ENCODE measurements at regions not wholly inside any gene's neighbourhood (a gene's known extent, or its start where the extent isn't known, plus 50 kb on each side); places are given as distances from the start of the nearest gene placed in this dataset.

DNA sequence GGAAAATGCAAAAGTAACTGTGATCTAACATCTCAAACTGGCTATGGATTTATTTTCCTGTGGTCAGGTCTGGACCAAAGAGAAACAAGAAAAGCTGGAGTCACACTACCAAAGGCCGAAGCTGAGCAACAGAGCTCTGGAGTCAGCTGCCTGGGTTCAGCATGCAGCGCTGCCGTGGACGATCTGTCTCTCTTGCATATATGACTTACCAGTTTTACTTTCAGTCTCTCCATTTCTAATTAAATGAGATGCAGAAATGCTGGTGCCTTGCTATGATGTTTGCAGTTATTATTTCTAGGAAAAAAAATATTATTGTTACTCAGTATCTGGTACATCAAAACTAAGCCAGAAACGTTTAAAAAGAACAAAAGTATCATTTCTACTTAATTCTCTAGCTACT is 813.2 kb downstream of the RNF144A start:
- no peak for TF ChIP-seq MEF2A (IDR thresholded peaks at IDR 0.05; ENCODE audit: control insufficient read depth, low read depth, low read length)
- TF ChIP-seq, protein P1, sequence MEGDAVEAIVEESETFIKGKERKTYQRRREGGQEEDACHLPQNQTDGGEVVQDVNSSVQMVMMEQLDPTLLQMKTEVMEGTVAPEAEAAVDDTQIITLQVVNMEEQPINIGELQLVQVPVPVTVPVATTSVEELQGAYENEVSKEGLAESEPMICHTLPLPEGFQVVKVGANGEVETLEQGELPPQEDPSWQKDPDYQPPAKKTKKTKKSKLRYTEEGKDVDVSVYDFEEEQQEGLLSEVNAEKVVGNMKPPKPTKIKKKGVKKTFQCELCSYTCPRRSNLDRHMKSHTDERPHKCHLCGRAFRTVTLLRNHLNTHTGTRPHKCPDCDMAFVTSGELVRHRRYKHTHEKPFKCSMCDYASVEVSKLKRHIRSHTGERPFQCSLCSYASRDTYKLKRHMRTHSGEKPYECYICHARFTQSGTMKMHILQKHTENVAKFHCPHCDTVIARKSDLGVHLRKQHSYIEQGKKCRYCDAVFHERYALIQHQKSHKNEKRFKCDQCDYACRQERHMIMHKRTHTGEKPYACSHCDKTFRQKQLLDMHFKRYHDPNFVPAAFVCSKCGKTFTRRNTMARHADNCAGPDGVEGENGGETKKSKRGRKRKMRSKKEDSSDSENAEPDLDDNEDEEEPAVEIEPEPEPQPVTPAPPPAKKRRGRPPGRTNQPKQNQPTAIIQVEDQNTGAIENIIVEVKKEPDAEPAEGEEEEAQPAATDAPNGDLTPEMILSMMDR (IDR thresholded peaks at IDR 0.05 in 2 of 3, conservative IDR thresholded peaks at IDR 0.05 in 1 of 3; ENCODE audit: insufficient read depth in 2 of 3, low read depth in 1 of 3, low read length in 3 of 3): no peak
- TF ChIP-seq NFRKB (IDR thresholded peaks at IDR 0.05; ENCODE audit: low read depth): no peak
- TF ChIP-seq IRF2 (CRISPR knock-in tag; IDR thresholded peaks at IDR 0.05): no peak
- TF ChIP-seq RAD21 (CRISPR knock-in tag; conservative IDR thresholded peaks at IDR 0.05 in 1 of 2, IDR thresholded peaks at IDR 0.05 in 1 of 2): no peak
- no peak for TF ChIP-seq ZNF507 (tag; conservative IDR thresholded peaks at IDR 0.05)
- no peak for TF ChIP-seq ZEB2 (IDR thresholded peaks at IDR 0.05)
- TF ChIP-seq CHD1 (IDR thresholded peaks at IDR 0.05; ENCODE audit: low read length): no peak
- no peak for TF ChIP-seq CBX1 (IDR thresholded peaks at IDR 0.05; ENCODE audit: low read depth)

Measured in K562 (cell line).